Fibroblast of gingiva (primary cell): ENCODE measurements at regions not wholly inside any gene's neighbourhood (a gene's known extent, or its start where the extent isn't known, plus 50 kb on each side); places are given as distances from the start of the nearest gene placed in this dataset.

Source experiments
- DNase-seq: peaks from one replicate; pipeline ENCODE4 v3.0.0-alpha.2; 2011; ENCODE audit warnings: low read depth

- DNase-seq: no peak
Measured at GRCh38 chr5:74258314-74258665, 382.2 kb downstream of the ENC1 start.

- DNase-seq: peak; percentile 21
Measured at GRCh38 chr5:74257645-74258313, 382.7 kb downstream of the ENC1 start.

GRCh38 chr5:74257060-74257527 is 383.4 kb downstream of the ENC1 start:
- DNase-seq: no peak

- no peak for DNase-seq
Measured at GRCh38 chr5:74255692-74256392, 384.7 kb downstream of the ENC1 start.

- DNase-seq: no peak
Measured at GRCh38 chr5:74254257-74254656, 386.3 kb downstream of the ENC1 start.

GRCh38 chr5:74252044-74252443 is 388.5 kb downstream of the ENC1 start:
- DNase-seq: no peak

GRCh38 chr5:74251141-74252035 is 389.1 kb downstream of the ENC1 start:
- DNase-seq: peak; percentile 83

GRCh38 chr5:74250304-74251102 is 390.0 kb downstream of the ENC1 start:
- no peak for DNase-seq

GRCh38 chr5:74248576-74248975 is 392.0 kb downstream of the ENC1 start:
- DNase-seq: no peak

- DNase-seq: no peak
Measured at GRCh38 chr5:74244406-74244805, 396.1 kb downstream of the ENC1 start.

- DNase-seq: peak; percentile 41
Measured at GRCh38 chr5:74243634-74244033, 396.9 kb downstream of the ENC1 start.

GRCh38 chr5:74242516-74242915 is 398.0 kb downstream of the ENC1 start:
- DNase-seq: no peak

- no peak for DNase-seq
Measured at GRCh38 chr5:74241751-74242140, 398.8 kb downstream of the ENC1 start.

- peak; percentile 40 for DNase-seq
Measured at GRCh38 chr5:74240783-74241750, 399.5 kb downstream of the ENC1 start.

GRCh38 chr5:74239261-74239660 is 401.3 kb downstream of the ENC1 start:
- DNase-seq: no peak

- no peak for DNase-seq
Measured at GRCh38 chr5:74237571-74238145, 402.9 kb downstream of the ENC1 start.

- DNase-seq: no peak
Measured at GRCh38 chr5:74235552-74235951, 405.0 kb downstream of the ENC1 start.

GRCh38 chr5:74233571-74233970 is 407.0 kb downstream of the ENC1 start:
- peak; percentile 15 for DNase-seq

GRCh38 chr5:74233091-74233490 is 407.4 kb downstream of the ENC1 start:
- DNase-seq: no peak

- peak; percentile 27 for DNase-seq
Measured at GRCh38 chr5:74232276-74232675, 408.3 kb downstream of the ENC1 start.
